ENCODE measurements at regions not wholly inside any gene's neighbourhood (a gene's known extent, or its start where the extent isn't known, plus 50 kb on each side); places are given as distances from the start of the nearest gene placed in this dataset.

DNA sequence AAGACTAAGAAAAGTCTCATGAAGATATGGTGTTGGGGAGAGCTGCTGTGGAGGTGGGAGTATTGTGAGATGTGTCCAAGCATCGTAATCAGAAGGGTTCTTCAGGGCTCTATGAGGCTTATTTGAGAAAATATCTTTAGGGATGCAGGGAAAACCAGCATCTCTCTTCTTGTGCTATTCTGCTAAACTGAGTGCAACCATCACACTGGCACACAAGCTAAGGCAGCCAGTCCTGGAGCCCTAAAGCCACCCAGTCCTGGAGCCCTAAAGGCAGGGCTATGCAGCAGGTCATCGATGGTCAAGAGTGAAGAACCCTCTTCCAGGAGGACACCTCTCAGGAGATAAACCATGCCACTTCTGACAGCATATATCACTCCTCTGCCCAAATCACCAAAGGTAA, 445.2 kb upstream of the MIR17HG start:
- TF ChIP-seq, protein P1, sequence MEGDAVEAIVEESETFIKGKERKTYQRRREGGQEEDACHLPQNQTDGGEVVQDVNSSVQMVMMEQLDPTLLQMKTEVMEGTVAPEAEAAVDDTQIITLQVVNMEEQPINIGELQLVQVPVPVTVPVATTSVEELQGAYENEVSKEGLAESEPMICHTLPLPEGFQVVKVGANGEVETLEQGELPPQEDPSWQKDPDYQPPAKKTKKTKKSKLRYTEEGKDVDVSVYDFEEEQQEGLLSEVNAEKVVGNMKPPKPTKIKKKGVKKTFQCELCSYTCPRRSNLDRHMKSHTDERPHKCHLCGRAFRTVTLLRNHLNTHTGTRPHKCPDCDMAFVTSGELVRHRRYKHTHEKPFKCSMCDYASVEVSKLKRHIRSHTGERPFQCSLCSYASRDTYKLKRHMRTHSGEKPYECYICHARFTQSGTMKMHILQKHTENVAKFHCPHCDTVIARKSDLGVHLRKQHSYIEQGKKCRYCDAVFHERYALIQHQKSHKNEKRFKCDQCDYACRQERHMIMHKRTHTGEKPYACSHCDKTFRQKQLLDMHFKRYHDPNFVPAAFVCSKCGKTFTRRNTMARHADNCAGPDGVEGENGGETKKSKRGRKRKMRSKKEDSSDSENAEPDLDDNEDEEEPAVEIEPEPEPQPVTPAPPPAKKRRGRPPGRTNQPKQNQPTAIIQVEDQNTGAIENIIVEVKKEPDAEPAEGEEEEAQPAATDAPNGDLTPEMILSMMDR (conservative IDR thresholded peaks at IDR 0.05) = no peak
- peaks cover 10% of the 10 kb centered on the region for H3K9me3 Mint-ChIP-seq
- H3K27ac Mint-ChIP-seq = no peak overlapping the region
- no peak for DNase-seq (ENCODE audit: extremely low spot score, unreplicated experiment)
- H3K36me3 Mint-ChIP-seq = no peaks in the 10 kb centered on the region
- no peaks in the 10 kb centered on the region for H3K4me1 Mint-ChIP-seq (ENCODE audit: unreplicated experiment)
- no peaks in the 10 kb centered on the region for H3K27me3 Mint-ChIP-seq
- no peak overlapping the region for H3K4me3 Mint-ChIP-seq

DNA sequence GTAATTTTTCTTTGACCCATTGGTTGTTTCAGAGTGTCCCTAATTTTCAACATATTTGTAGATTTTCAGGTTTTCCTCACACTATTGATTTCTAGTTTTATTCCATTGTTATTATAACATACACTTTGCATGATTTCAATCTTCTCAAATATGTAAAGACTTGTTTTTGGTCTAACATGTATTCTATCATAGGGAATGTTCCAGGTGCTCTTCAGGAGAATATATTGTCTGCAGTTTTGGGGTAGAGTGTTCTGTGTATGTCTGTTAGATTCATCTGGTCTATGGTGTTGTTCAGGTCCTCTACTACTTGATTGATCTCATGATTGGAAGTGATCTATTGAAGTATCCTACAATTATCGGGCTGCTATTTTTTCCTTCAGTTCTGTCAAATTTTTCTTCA, 440.9 kb upstream of the MIR17HG start:
- Mint-ChIP-seq H3K4me1 (ENCODE audit: unreplicated experiment) (no peaks in the 10 kb centered on the region), H3K4me3 (no peak overlapping the region)

DNA sequence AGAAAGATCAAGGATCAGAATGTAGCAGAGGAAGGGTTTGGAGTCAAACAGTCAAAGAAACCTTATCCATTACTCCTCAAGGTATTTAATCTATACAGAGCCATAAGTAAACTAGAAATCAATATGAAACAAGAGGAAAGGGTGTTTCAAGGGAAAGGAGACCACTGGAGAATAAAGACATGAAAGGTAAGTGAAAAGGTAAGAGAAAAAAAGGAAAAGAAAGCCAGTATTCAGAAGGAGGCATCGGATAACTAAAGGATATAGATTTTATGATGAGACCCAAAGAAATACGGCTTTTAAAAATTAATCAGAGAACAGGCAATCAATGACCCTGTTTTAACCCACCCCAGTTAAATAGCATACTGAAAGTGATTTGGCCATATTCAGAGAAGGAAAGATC, 438.7 kb upstream of the MIR17HG start:
- H3K36me3 Mint-ChIP-seq = no peaks in the 10 kb centered on the region
- no peak overlapping the region for H3K4me3 Mint-ChIP-seq
- H3K4me1 Mint-ChIP-seq (ENCODE audit: unreplicated experiment) = no peaks in the 10 kb centered on the region
- H3K9me3 Mint-ChIP-seq = peaks cover 6% of the 10 kb centered on the region
- DNase-seq (ENCODE audit: extremely low spot score, unreplicated experiment) = no peak
- H3K27me3 Mint-ChIP-seq = no peaks in the 10 kb centered on the region
- TF ChIP-seq, protein P1 (conservative IDR thresholded peaks at IDR 0.05) = no peak
- no peak overlapping the region for H3K27ac Mint-ChIP-seq

More for the DNA sequence above, 440.9 kb upstream of the MIR17HG start:
- Mint-ChIP-seq H3K27me3 (no peaks in the 10 kb centered on the region), H3K27ac (no peak overlapping the region), H3K36me3 (no peaks in the 10 kb centered on the region), H3K9me3 (peaks cover 10% of the 10 kb centered on the region)
- TF ChIP-seq, protein P1 (conservative IDR thresholded peaks at IDR 0.05) = no peak
- no peak for DNase-seq (ENCODE audit: extremely low spot score, unreplicated experiment)

DNA sequence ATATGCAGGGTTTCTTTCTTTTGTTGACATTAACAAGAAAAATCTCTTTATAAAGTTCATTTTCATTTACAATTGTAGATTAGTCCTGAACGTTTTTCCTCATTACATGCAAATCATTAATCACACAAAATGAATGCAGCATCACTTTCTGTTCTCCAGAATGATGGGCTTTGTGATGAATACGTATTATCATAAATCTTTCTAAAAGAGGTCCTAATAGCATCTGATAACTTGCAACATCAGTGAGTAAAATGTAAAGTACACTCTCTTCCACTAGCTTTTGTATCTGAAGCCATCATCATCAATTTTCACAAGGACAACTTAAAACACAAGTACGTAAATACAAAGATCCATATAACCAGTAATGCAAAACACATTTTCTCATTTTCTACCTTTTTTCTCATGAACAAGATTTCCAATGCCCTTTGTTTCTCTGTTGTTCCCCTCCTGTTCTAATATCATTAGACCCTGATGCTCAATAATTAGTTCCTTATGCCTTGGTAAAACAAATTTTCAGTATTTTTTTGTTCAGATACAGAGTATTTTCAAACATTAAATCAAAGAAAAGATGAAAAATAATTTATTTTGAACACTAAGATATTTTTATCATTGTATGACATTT, 437.4 kb upstream of the MIR17HG start:
- H3K36me3 Mint-ChIP-seq = no peaks in the 10 kb centered on the region
- no peak overlapping the region for H3K4me3 Mint-ChIP-seq
- no peaks in the 10 kb centered on the region for H3K4me1 Mint-ChIP-seq (ENCODE audit: unreplicated experiment)
- no peak for DNase-seq (ENCODE audit: extremely low spot score, unreplicated experiment)
- H3K27me3 Mint-ChIP-seq = no peaks in the 10 kb centered on the region
- TF ChIP-seq, protein P1 (conservative IDR thresholded peaks at IDR 0.05) = no peak
- H3K9me3 Mint-ChIP-seq = peaks cover 4% of the 10 kb centered on the region
- no peak overlapping the region for H3K27ac Mint-ChIP-seq

DNA sequence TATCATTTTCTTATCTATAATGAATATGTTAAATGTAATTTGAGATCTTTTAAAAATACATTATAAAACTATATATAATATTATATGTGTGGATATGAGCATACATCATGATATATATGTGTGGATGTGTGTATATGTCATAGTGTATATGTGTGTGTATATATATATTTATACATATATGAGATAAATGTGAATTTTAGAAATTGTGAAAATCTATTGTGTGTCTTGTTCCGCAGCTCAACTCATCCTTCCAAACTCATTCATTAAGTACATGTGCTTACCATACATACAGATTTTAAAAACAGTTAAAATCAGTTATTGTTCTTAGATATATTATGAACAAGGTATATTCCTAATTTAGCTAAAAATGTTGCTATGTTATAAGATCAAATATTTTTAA, 435.2 kb upstream of the MIR17HG start:
- TF ChIP-seq, protein P1 (conservative IDR thresholded peaks at IDR 0.05) = no peak
- Mint-ChIP-seq H3K36me3 (no peaks in the 10 kb centered on the region), H3K4me1 (ENCODE audit: unreplicated experiment) (no peaks in the 10 kb centered on the region), H3K27me3 (no peaks in the 10 kb centered on the region), H3K4me3 (no peak overlapping the region), H3K27ac (no peak overlapping the region), H3K9me3 (no peaks in the 10 kb centered on the region)
- DNase-seq (ENCODE audit: extremely low spot score, unreplicated experiment) = no peak

DNA sequence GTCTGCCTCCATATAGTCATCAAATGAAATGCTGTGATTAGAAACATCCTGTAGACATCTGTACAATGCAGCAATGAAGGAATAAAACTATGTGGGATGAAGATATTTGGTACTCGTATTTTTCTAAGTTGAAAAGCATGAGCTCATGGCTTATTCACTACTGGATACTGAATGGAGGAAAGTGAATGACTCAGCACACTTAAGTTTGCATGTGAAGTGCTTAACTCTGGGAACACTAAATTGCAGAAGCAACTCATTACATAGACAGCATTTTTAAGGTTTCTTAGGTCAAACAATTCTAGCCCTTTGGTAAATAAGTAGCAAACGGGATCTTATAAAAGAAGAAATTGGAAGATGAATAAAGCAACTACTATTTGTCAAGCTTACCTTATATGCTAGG, 429.0 kb upstream of the MIR17HG start:
- DNase-seq (ENCODE audit: extremely low spot score, unreplicated experiment) = no peak
- TF ChIP-seq, protein P1 (conservative IDR thresholded peaks at IDR 0.05) = no peak
- H3K27ac Mint-ChIP-seq = peak overlapping the region; percentile 0
- no peaks in the 10 kb centered on the region for H3K27me3 Mint-ChIP-seq
- peaks cover 29% of the 10 kb centered on the region for H3K4me1 Mint-ChIP-seq (ENCODE audit: unreplicated experiment)
- H3K4me3 Mint-ChIP-seq = no peak overlapping the region
- peaks cover 6% of the 10 kb centered on the region for H3K9me3 Mint-ChIP-seq
- H3K36me3 Mint-ChIP-seq = no peaks in the 10 kb centered on the region

All from type B pancreatic cell (in vitro differentiated cells).